MM.1S (cell line): ENCODE measurements at regions not wholly inside any gene's neighbourhood (a gene's known extent, or its start where the extent isn't known, plus 50 kb on each side); places are given as distances from the start of the nearest gene placed in this dataset.

Experiments
- DNase-seq: peaks from one replicate; pipeline ENCODE4 v3.0.0-alpha.2; 2015
- H2AFZ ChIP-seq: fragments of 300-600 bp; sonication (generic); 2 replicates; pipeline ENCODE4 v1.6.0; 2016; ENCODE audit warnings: antibody characterized with exemption, low read length
- H3F3A ChIP-seq: fragments of 300-600 bp; sonication (generic); 2 replicates; pipeline ENCODE4 v1.6.1; 2016; ENCODE audit warnings: mild to moderate bottlenecking, antibody characterized with exemption, low read length, moderate library complexity, mixed read lengths; ENCODE audit not compliant: insufficient read depth
- H3K27ac ChIP-seq: fragments of 300-600 bp; sonication (generic); 2 replicates; pipeline ENCODE4 v1.5.1; 2016; ENCODE audit warnings: mild to moderate bottlenecking, low read length
- H3K27me3 ChIP-seq: fragments of 300-600 bp; sonication (generic); replicated peaks from 2 replicates; pipeline ENCODE4 v1.6.0; 2016; ENCODE audit warnings: low read length; ENCODE audit not compliant: insufficient read depth
- H3K36me3 ChIP-seq: fragments of 300-600 bp; sonication (generic); replicated peaks from 2 replicates; pipeline ENCODE4 v1.6.1; 2016; ENCODE audit warnings: mild to moderate bottlenecking, low read length, mixed read lengths; ENCODE audit not compliant: insufficient read depth
- H3K4me1 ChIP-seq: fragments of 300-600 bp; sonication (generic); 2 replicates; pipeline ENCODE4 v1.6.1; 2016; ENCODE audit warnings: low read length, mixed read lengths
- H3K4me2 ChIP-seq: fragments of 300-600 bp; sonication (generic); 2 replicates; pipeline ENCODE4 v1.6.0; 2016; ENCODE audit warnings: low read depth, low read length
- H3K4me3 ChIP-seq: fragments of 300-600 bp; sonication (generic); 2 replicates; pipeline ENCODE4 v1.5.1; 2016; ENCODE audit warnings: low read length, mixed read lengths
- H3K79me2 ChIP-seq: fragments of 300-600 bp; sonication (generic); 2 replicates; pipeline ENCODE4 v1.6.1; 2016; ENCODE audit warnings: mixed run types, low read length, mixed read lengths
- H3K9ac ChIP-seq: fragments of 300-600 bp; sonication (generic); 2 replicates; pipeline ENCODE4 v1.6.1; 2016; ENCODE audit warnings: low read length, mixed read lengths
- H3K9me2 ChIP-seq: fragments of 300-600 bp; sonication (generic); replicated peaks from 2 replicates; pipeline ENCODE4 v1.6.1; 2016; ENCODE audit warnings: mild to moderate bottlenecking, low read length, mixed read lengths; ENCODE audit not compliant: insufficient read depth
- H3K9me3 ChIP-seq: fragments of 300-600 bp; sonication (generic); replicated peaks from 2 replicates; pipeline ENCODE4 v1.6.1; 2016; ENCODE audit warnings: mild to moderate bottlenecking, low read length, mixed read lengths; ENCODE audit not compliant: insufficient read depth
- H4K20me1 ChIP-seq: fragments of 300-600 bp; sonication (generic); 2 replicates; pipeline ENCODE4 v1.6.1; 2016; ENCODE audit warnings: mild to moderate bottlenecking, low read length, moderate library complexity, mixed read lengths; ENCODE audit not compliant: insufficient read depth
- EZH2 ChIP-seq: fragments of 300-600 bp; sonication (generic); optimal IDR thresholded peaks from 2 replicates; pipeline ENCODE3; 2017; ENCODE audit warnings: low read depth, mild to moderate bottlenecking, antibody characterized with exemption, low read length, mixed read lengths
- EZH2phosphoT487 ChIP-seq: fragments of 300-600 bp; sonication (generic); IDR thresholded peaks from 2 replicates; pipeline ENCODE4 v1.6.1; 2018; ENCODE audit warnings: antibody characterized with exemption, low read length
- TF ChIP-seq, protein P1 (sequence below): fragments of 300-600 bp; sonication (generic); IDR thresholded peaks from 2 replicates; pipeline ENCODE4 v1.5.1; 2016; ENCODE audit warnings: antibody characterized with exemption, low read length, mixed read lengths

DNA sequence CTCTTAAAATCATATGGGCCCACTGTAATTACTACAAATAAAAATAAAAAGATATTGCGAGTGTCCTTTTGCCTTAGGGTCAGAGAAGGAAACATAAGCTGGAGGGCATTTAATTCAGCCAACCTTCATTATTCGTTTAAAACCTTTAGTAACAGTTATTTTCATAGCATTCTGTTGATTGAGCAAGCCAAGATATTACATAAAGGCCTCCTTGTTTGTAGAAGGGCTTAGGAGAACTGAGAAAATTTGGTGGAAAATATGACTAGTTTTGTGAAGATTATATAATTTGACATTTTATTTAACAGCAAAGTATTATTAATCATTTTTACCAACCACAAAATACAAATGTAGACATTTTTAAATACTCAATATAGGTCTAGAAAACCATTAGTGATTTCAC is 62.2 kb downstream of the COX7C start:
- TF ChIP-seq EZH2 (no peak), EZH2phosphoT487 (no peak)
- TF ChIP-seq, protein P1, sequence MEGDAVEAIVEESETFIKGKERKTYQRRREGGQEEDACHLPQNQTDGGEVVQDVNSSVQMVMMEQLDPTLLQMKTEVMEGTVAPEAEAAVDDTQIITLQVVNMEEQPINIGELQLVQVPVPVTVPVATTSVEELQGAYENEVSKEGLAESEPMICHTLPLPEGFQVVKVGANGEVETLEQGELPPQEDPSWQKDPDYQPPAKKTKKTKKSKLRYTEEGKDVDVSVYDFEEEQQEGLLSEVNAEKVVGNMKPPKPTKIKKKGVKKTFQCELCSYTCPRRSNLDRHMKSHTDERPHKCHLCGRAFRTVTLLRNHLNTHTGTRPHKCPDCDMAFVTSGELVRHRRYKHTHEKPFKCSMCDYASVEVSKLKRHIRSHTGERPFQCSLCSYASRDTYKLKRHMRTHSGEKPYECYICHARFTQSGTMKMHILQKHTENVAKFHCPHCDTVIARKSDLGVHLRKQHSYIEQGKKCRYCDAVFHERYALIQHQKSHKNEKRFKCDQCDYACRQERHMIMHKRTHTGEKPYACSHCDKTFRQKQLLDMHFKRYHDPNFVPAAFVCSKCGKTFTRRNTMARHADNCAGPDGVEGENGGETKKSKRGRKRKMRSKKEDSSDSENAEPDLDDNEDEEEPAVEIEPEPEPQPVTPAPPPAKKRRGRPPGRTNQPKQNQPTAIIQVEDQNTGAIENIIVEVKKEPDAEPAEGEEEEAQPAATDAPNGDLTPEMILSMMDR, result no peak
- DNase-seq, result no peak
- H3F3A ChIP-seq, result no peaks in the 10 kb centered on the region
- H3K27ac ChIP-seq, result no peak overlapping the region
- H3K9me2 ChIP-seq, result no peaks in the 10 kb centered on the region
- H3K4me2 ChIP-seq, result no peak overlapping the region
- no peak overlapping the region for H3K9ac ChIP-seq
- no peaks in the 10 kb centered on the region for H4K20me1 ChIP-seq
- H3K79me2 ChIP-seq, result no peaks in the 10 kb centered on the region
- no peak overlapping the region for H2AFZ ChIP-seq
- no peak overlapping the region for H3K4me3 ChIP-seq
- H3K4me1 ChIP-seq, result no peaks in the 10 kb centered on the region
- H3K27me3 ChIP-seq, result no peaks in the 10 kb centered on the region
- H3K36me3 ChIP-seq, result no peaks in the 10 kb centered on the region
- H3K9me3 ChIP-seq, result no peaks in the 10 kb centered on the region

DNA sequence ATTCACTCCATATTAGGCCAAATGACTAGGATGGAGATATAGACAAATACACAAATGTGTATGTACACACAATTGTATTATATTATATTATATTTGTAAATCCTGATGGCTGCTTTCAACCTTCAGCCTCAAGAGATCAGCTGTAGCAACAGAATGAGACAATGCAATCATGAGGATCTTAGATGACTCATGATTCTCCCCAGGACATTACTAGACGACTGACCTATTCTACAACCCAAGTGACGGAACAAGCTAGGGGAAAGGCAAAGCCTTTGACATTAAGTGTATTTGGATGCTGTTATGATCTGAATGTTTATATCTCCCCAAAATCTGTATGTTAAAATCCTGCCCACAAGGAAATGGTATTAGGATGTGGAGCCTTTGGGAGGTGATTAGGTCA is 66.5 kb downstream of the COX7C start:
- Histone ChIP-seq H3K36me3 (no peaks in the 10 kb centered on the region), H3F3A (no peaks in the 10 kb centered on the region), H3K9me2 (no peaks in the 10 kb centered on the region), H2AFZ (no peak overlapping the region), H3K27ac (no peak overlapping the region), H4K20me1 (no peaks in the 10 kb centered on the region), H3K4me2 (no peak overlapping the region), H3K4me3 (no peak overlapping the region), H3K27me3 (no peaks in the 10 kb centered on the region), H3K79me2 (no peaks in the 10 kb centered on the region), H3K4me1 (no peaks in the 10 kb centered on the region), H3K9me3 (no peaks in the 10 kb centered on the region), H3K9ac (no peak overlapping the region)
- TF ChIP-seq EZH2phosphoT487, result no peak
- TF ChIP-seq, protein P1, result no peak
- TF ChIP-seq EZH2, result no peak
- no peak for DNase-seq

DNA sequence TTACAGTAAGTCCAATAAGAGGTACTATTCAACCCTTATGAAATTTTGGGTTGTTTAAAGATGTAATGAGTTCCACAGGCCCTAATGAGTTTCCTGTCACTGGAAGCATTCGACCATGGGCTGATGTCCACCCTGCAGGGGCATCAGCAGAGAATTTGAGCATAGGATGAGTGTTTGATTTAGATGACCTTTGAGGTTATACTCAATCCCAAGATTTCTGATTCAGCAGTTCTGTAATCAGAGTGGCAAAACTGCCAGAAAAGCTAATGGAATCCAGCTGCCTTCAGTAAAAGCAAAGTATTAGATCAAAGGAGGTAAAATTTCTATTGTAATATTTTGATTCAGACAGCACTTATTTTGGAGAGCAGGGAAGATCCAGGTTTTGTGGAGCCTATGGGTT is 68.3 kb downstream of the COX7C start:
- no peaks in the 10 kb centered on the region for H3K4me1 ChIP-seq
- no peak overlapping the region for H3K4me3 ChIP-seq
- no peaks in the 10 kb centered on the region for H3K9me3 ChIP-seq
- TF ChIP-seq EZH2phosphoT487 (no peak), EZH2 (no peak)
- TF ChIP-seq, protein P1, result no peak
- H4K20me1 ChIP-seq, result no peaks in the 10 kb centered on the region
- no peaks in the 10 kb centered on the region for H3K9me2 ChIP-seq
- H3K36me3 ChIP-seq, result no peaks in the 10 kb centered on the region
- no peaks in the 10 kb centered on the region for H3K79me2 ChIP-seq
- no peak overlapping the region for H3K9ac ChIP-seq
- H3K4me2 ChIP-seq, result no peak overlapping the region
- no peaks in the 10 kb centered on the region for H3K27me3 ChIP-seq
- no peak overlapping the region for H3K27ac ChIP-seq
- no peak overlapping the region for H2AFZ ChIP-seq
- no peak for DNase-seq
- no peaks in the 10 kb centered on the region for H3F3A ChIP-seq
